ENCODE measurements at regions not wholly inside any gene's neighbourhood (a gene's known extent, or its start where the extent isn't known, plus 50 kb on each side); places are given as distances from the start of the nearest gene placed in this dataset.

GRCh38 chr3:168839653-168840052 lies 743.9 kb upstream of the GOLIM4 start:
- DNase-seq (ENCODE audit: extremely low read depth, low read depth): no peak
- TF ChIP-seq, protein P1, sequence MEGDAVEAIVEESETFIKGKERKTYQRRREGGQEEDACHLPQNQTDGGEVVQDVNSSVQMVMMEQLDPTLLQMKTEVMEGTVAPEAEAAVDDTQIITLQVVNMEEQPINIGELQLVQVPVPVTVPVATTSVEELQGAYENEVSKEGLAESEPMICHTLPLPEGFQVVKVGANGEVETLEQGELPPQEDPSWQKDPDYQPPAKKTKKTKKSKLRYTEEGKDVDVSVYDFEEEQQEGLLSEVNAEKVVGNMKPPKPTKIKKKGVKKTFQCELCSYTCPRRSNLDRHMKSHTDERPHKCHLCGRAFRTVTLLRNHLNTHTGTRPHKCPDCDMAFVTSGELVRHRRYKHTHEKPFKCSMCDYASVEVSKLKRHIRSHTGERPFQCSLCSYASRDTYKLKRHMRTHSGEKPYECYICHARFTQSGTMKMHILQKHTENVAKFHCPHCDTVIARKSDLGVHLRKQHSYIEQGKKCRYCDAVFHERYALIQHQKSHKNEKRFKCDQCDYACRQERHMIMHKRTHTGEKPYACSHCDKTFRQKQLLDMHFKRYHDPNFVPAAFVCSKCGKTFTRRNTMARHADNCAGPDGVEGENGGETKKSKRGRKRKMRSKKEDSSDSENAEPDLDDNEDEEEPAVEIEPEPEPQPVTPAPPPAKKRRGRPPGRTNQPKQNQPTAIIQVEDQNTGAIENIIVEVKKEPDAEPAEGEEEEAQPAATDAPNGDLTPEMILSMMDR (IDR thresholded peaks at IDR 0.05; ENCODE audit: low read depth, low read length): no peak

- TF ChIP-seq, protein P1 (IDR thresholded peaks at IDR 0.05; ENCODE audit: low read depth, low read length): no peak
- DNase-seq (ENCODE audit: extremely low read depth, low read depth): no peak
Measured at GRCh38 chr3:168834558-168834957, 738.8 kb upstream of the GOLIM4 start.

DNA sequence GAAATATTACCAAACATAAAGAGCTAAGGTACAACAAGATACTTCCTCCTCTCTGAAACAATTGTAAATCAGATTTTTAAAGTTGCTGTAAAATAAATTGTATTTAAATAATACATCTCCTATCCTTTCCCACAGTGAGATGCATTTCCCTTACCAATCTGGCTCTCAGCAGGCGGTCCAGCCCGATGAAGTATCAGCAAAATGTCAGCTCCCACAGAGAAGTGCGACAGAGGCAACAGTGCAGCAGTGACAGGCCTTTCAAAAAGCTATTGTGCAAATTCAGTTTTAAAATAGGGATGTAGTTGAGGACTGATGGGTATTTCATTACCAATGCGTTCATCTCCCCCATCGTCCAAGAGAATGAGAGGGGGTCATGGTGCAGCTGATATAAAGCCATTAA lies 733.2 kb upstream of the GOLIM4 start:
- TF ChIP-seq, protein P1 (IDR thresholded peaks at IDR 0.05; ENCODE audit: low read depth, low read length): no peak
- DNase-seq (ENCODE audit: extremely low read depth, low read depth): no peak

DNA sequence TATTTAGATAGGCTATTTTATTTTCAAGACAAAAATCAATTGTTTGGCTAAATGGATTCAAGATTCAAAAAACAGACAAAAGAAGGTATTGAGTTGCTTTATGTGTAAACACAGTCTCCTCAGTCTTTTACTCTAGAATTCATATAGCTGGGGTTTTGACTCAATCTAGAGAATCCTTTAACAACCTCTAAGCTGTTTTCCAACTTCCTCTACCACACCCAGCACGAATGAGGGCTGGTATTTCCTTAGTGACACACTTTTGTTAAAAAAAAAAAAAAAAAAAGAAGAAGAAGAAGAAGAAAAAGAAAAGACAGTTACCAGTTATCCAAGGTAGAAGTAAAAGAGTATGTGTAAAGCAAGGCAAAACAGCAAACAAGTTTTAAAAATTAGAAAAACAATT lies 732.8 kb upstream of the GOLIM4 start:
- TF ChIP-seq, protein P1 (IDR thresholded peaks at IDR 0.05; ENCODE audit: low read depth, low read length): no peak
- DNase-seq (ENCODE audit: extremely low read depth, low read depth): no peak

- TF ChIP-seq, protein P1 (IDR thresholded peaks at IDR 0.05; ENCODE audit: low read depth, low read length): no peak
- DNase-seq (ENCODE audit: extremely low read depth, low read depth): no peak
Measured at GRCh38 chr3:168828014-168828413, 732.3 kb upstream of the GOLIM4 start.

GRCh38 chr3:168824107-168824506 lies 728.4 kb upstream of the GOLIM4 start:
- no peak for DNase-seq (ENCODE audit: extremely low read depth, low read depth)
- TF ChIP-seq, protein P1 (IDR thresholded peaks at IDR 0.05; ENCODE audit: low read depth, low read length): no peak

DNA sequence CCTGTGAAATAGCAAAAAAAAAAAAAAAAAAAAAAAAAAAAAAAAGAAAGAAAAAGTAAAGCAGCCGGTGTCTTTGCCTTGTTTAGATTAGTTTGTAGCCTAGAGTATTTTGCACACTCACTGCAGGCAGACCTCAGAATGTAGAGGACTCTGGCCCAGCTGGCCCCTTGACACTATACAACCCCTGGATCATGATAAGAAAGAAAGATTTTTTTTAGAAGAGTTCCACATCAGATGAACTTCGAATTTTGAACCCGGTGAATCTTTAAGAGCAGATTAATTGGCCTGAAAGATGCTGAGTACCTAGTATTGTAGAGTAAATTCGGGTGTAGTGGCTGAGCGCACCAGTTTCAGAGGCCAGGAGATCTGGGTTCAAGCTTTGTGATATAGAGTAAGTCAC lies 727.7 kb upstream of the GOLIM4 start:
- TF ChIP-seq, protein P1 (IDR thresholded peaks at IDR 0.05; ENCODE audit: low read depth, low read length): no peak
- DNase-seq (ENCODE audit: extremely low read depth, low read depth): no peak

Measured in AG09319 (cell line).